ENCODE measurements at regions not wholly inside any gene's neighbourhood (a gene's known extent, or its start where the extent isn't known, plus 50 kb on each side); places are given as distances from the start of the nearest gene placed in this dataset.

DNA sequence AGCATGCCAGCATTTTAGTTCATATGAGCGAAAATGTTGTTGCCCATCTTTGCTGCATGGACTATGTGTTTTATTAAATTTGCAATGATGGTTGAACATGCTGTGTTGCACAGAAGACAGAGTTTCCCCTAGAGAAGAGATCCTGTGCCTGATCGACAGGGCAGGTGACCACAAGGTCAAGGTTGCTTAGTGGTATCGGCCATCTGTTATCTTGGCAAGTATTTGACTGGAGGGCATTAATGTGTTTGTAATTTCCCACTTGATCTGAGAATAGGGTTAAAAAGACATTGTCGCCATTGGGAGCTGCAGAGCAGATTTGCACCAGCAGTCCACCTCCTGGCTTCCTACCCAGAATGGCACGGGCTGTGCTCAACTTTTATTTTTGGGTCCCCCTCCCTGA, 1523.6 kb upstream of the WWC1 start:
- no TSS peak for BruUV-seq (replicated peaks)

More for the DNA sequence above, 1523.6 kb upstream of the WWC1 start:
- Histone ChIP-seq H3K79me2 (ENCODE audit: control insufficient read depth, insufficient read depth, low read length) (no peaks in the 10 kb centered on the region), H3K4me1 (ENCODE audit: control insufficient read depth, insufficient read depth, low read length) (no peaks in the 10 kb centered on the region), H3K27me3 (replicated peaks in 1 of 2; ENCODE audit: control insufficient read depth in 2 of 2, insufficient read depth in 2 of 2, low read length in 1 of 2) (no peaks in the 10 kb centered on the region), H3K9ac (ENCODE audit: control insufficient read depth, insufficient read depth, low read length) (no peak overlapping the region), H3K36me3 (ENCODE audit: control insufficient read depth in 2 of 2, insufficient read depth in 2 of 2, low read length in 1 of 2) (no peaks in the 10 kb centered on the region), H4K20me1 (ENCODE audit: control insufficient read depth, insufficient read depth) (no peaks in the 10 kb centered on the region), H2AFZ (ENCODE audit: control insufficient read depth, low read depth, low read length) (no peak overlapping the region), H3K4me3 (no peak overlapping the region), H3K4me2 (ENCODE audit: control insufficient read depth, insufficient read depth) (no peak overlapping the region), H3K9me3 (replicated peaks; ENCODE audit: control insufficient read depth, insufficient read depth, low read length) (no peaks in the 10 kb centered on the region), H3K27ac (ENCODE audit: control insufficient read depth, insufficient read depth) (no peak overlapping the region)
- no peak for TF ChIP-seq TAF1 (IDR thresholded peaks at IDR 0.05; ENCODE audit: borderline replicate concordance, low read depth, low read length)
- TF ChIP-seq IKZF1 (conservative IDR thresholded peaks at IDR 0.05) = no peak
- TF ChIP-seq BACH1 (IDR thresholded peaks at IDR 0.05; ENCODE audit: borderline replicate concordance) = no peak
- TF ChIP-seq ESRRA (IDR thresholded peaks at IDR 0.05; ENCODE audit: low read length) = no peak
- TF ChIP-seq CUX1 (IDR thresholded peaks at IDR 0.05; ENCODE audit: insufficient replicate concordance, low read depth, low read length) = no peak
- TF ChIP-seq, protein P1, sequence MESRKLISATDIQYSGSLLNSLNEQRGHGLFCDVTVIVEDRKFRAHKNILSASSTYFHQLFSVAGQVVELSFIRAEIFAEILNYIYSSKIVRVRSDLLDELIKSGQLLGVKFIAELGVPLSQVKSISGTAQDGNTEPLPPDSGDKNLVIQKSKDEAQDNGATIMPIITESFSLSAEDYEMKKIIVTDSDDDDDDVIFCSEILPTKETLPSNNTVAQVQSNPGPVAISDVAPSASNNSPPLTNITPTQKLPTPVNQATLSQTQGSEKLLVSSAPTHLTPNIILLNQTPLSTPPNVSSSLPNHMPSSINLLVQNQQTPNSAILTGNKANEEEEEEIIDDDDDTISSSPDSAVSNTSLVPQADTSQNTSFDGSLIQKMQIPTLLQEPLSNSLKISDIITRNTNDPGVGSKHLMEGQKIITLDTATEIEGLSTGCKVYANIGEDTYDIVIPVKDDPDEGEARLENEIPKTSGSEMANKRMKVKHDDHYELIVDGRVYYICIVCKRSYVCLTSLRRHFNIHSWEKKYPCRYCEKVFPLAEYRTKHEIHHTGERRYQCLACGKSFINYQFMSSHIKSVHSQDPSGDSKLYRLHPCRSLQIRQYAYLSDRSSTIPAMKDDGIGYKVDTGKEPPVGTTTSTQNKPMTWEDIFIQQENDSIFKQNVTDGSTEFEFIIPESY (IDR thresholded peaks at IDR 0.05) = no peak
- TF ChIP-seq RB1 (IDR thresholded peaks at IDR 0.05; ENCODE audit: borderline replicate concordance) = no peak
- no peak for TF ChIP-seq RUNX3 (IDR thresholded peaks at IDR 0.05; ENCODE audit: low read length)
- CTCF ChIA-PET = no interaction called here
- in situ Hi-C loops (cut with MboI) = no loop called here
- WGBS (ENCODE audit: insufficient coverage, insufficient replicate concordance, low lambda C conversion rate, missing lambda C conversion rate) = 35% methylated on average over 5 of the region's 5 CpGs
- DNase-seq (ENCODE audit: low read depth, low spot score) (no peak), FAIRE-seq (no peak), ATAC-seq (no peak)
- intact Hi-C loops (cut with micrococcal nuclease; ENCODE audit: unreplicated experiment) = no loop called here
- RAD21 ChIA-PET (ENCODE audit: unreplicated experiment) = no interaction called here
- POLR2A ChIA-PET = no interaction called here
- SMC1A ChIA-PET (ENCODE audit: uncharacterized antibody, unreplicated experiment) = no interaction called here

Measured in GM12878 (cell line).